ENCODE measurements at regions not wholly inside any gene's neighbourhood (a gene's known extent, or its start where the extent isn't known, plus 50 kb on each side); places are given as distances from the start of the nearest gene placed in this dataset.

GRCh38 chr10:35876248-35876647 lies 234.2 kb upstream of the FZD8 start:
- Histone ChIP-seq H3K27ac (ENCODE audit: low read length in 2 of 2) (no peak overlapping the region), H3K27me3 (replicated peaks in 1 of 4; ENCODE audit: control extremely low read depth in 1 of 4, control insufficient read depth in 3 of 4, insufficient read depth in 4 of 4, low read length in 3 of 4) (no peaks in the 10 kb centered on the region), H3K4me2 (replicated peaks; ENCODE audit: low read depth, low read length, poor library complexity, severe bottlenecking) (no peak overlapping the region), H2AFZ (ENCODE audit: insufficient read depth, low read depth, low read length, poor library complexity, severe bottlenecking) (no peak overlapping the region), H4K20me1 (ENCODE audit: control insufficient read depth, insufficient read depth, low read length, poor library complexity, severe bottlenecking) (no peaks in the 10 kb centered on the region), H3K4me1 (ENCODE audit: control insufficient read depth in 2 of 2, insufficient read depth in 2 of 2, low read length in 2 of 2) (no peaks in the 10 kb centered on the region), H3K4me3 (ENCODE audit: control extremely low read depth in 1 of 5, extremely low read depth in 1 of 5, insufficient read depth in 1 of 5, low read depth in 2 of 5, low read length in 4 of 5) (no peak overlapping the region), H3K9ac (ENCODE audit: low read length) (no peak overlapping the region), H3K79me2 (ENCODE audit: control insufficient read depth, insufficient read depth, low read length) (no peaks in the 10 kb centered on the region), H3K36me3 (replicated peaks in 1 of 2; ENCODE audit: control extremely low read depth in 1 of 2, control insufficient read depth in 1 of 2, extremely low read depth in 1 of 2, insufficient read depth in 2 of 2, low read length in 1 of 2) (no peaks in the 10 kb centered on the region), H3K9me3 (ENCODE audit: control extremely low read depth in 1 of 3, control insufficient read depth in 2 of 3, insufficient read depth in 1 of 3, low read length in 2 of 3) (peaks cover 0 to 8% (median 0%) of the 10 kb centered on the region in 3 donors)
- intact Hi-C loops (cut with micrococcal nuclease) = no loop called here
- Mint-ChIP-seq H3K4me3 (no peak overlapping the region), H3K27me3 (peaks cover 3% of the 10 kb centered on the region), H3K9me3 (ENCODE audit: insufficient read depth) (no peaks in the 10 kb centered on the region), H3K4me1 (no peaks in the 10 kb centered on the region), H3K27ac (no peak overlapping the region)
- ATAC-seq (ENCODE audit: low read depth) (no peak), DNase-seq (no peak)
- 92% methylated on average over 3 of the region's 4 CpGs for WGBS (ENCODE audit: insufficient coverage)
- CTCF ChIA-PET = no interaction called here
- POLR2A ChIA-PET = no interaction called here
- TF ChIP-seq CTCF (IDR thresholded peaks at IDR 0.05) (no peak), EZH2 (IDR thresholded peaks at IDR 0.05; ENCODE audit: borderline replicate concordance, insufficient read depth, low read depth, low read length, poor library complexity, severe bottlenecking) (no peak)

GRCh38 chr10:35875016-35875676 lies 233.1 kb upstream of the FZD8 start:
- Histone ChIP-seq H3K27ac (ENCODE audit: low read length in 2 of 2) (no peak overlapping the region), H3K36me3 (replicated peaks in 1 of 2; ENCODE audit: control extremely low read depth in 1 of 2, control insufficient read depth in 1 of 2, extremely low read depth in 1 of 2, insufficient read depth in 2 of 2, low read length in 1 of 2) (no peaks in the 10 kb centered on the region), H3K9me3 (ENCODE audit: control extremely low read depth in 1 of 3, control insufficient read depth in 2 of 3, insufficient read depth in 1 of 3, low read length in 2 of 3) (peaks cover 0 to 8% (median 0%) of the 10 kb centered on the region in 3 donors), H3K4me1 (ENCODE audit: control insufficient read depth in 2 of 2, insufficient read depth in 2 of 2, low read length in 2 of 2) (no peaks in the 10 kb centered on the region), H4K20me1 (ENCODE audit: control insufficient read depth, insufficient read depth, low read length, poor library complexity, severe bottlenecking) (no peaks in the 10 kb centered on the region), H2AFZ (ENCODE audit: insufficient read depth, low read depth, low read length, poor library complexity, severe bottlenecking) (no peak overlapping the region), H3K27me3 (replicated peaks in 1 of 4; ENCODE audit: control extremely low read depth in 1 of 4, control insufficient read depth in 3 of 4, insufficient read depth in 4 of 4, low read length in 3 of 4) (no peaks in the 10 kb centered on the region), H3K4me2 (replicated peaks; ENCODE audit: low read depth, low read length, poor library complexity, severe bottlenecking) (no peak overlapping the region), H3K79me2 (ENCODE audit: control insufficient read depth, insufficient read depth, low read length) (no peaks in the 10 kb centered on the region), H3K9ac (ENCODE audit: low read length) (no peak overlapping the region), H3K4me3 (ENCODE audit: control extremely low read depth in 1 of 5, extremely low read depth in 1 of 5, insufficient read depth in 1 of 5, low read depth in 2 of 5, low read length in 4 of 5) (no peak overlapping the region)
- no peak for DNase-seq
- POLR2A ChIA-PET = no interaction called here
- intact Hi-C loops (cut with micrococcal nuclease) = no loop called here
- TF ChIP-seq EZH2 (IDR thresholded peaks at IDR 0.05; ENCODE audit: borderline replicate concordance, insufficient read depth, low read depth, low read length, poor library complexity, severe bottlenecking) (no peak), CTCF (IDR thresholded peaks at IDR 0.05) (no peak)
- Mint-ChIP-seq H3K4me1 (no peaks in the 10 kb centered on the region), H3K4me3 (no peak overlapping the region), H3K27me3 (peaks cover 3% of the 10 kb centered on the region), H3K9me3 (ENCODE audit: insufficient read depth) (no peaks in the 10 kb centered on the region), H3K27ac (no peak overlapping the region)
- 94% methylated on average over 5 of the region's 10 CpGs for WGBS (ENCODE audit: insufficient coverage)
- ATAC-seq (ENCODE audit: low read depth) = no peak
- CTCF ChIA-PET = no interaction called here

Data from B cell (primary cell).